Breast epithelium (tissue), 3 donors: ENCODE measurements at regions not wholly inside any gene's neighbourhood (a gene's known extent, or its start where the extent isn't known, plus 50 kb on each side); places are given as distances from the start of the nearest gene placed in this dataset.

Source experiments
- CTCF ChIP-seq, 3 donors: fragments of 450-650 bp; IDR thresholded peaks; one replicate each; pipeline ENCODE4 v1.5.1; 2016 to 2017; ENCODE audit warnings: antibody characterized with exemption in 3 of 3, mild to moderate bottlenecking in 3 of 3, moderate library complexity in 3 of 3
- POLR2A ChIP-seq: fragments of 450-650 bp; IDR thresholded peaks from one replicate; pipeline ENCODE4 v1.6.1; 2016; ENCODE audit warnings: antibody characterized with exemption, mild to moderate bottlenecking, moderate library complexity

- TF ChIP-seq POLR2A (no peak), CTCF (IDR thresholded peaks at IDR 0.05) (no peak)
Observed at GRCh38 chr6:100990070-100990469, 108.9 kb upstream of the ASCC3 start.
